ENCODE measurements at regions not wholly inside any gene's neighbourhood (a gene's known extent, or its start where the extent isn't known, plus 50 kb on each side); places are given as distances from the start of the nearest gene placed in this dataset.

DNA sequence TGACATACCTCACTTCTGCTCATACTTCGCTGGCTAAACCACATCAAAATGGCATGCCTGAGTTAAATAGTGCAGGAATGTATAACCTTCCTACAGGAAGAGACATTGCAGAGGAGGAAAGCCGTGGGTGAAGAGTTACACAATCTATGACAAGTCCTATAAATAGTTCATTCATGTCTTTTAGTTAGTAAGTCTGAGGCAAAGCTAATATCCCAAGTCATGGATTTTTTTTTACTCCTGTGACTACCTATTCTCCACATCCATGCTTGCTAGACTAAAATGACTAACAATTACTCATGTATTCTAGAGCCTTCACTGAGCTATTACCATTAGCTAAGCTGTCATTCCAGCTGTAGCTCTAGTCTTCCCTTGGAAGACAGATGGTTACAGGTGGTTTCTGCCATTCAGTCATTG, 391.3 kb downstream of the NR2F1-AS1 start:
- no peak for DNase-seq (ENCODE audit: low read depth, low spot score)
- in situ Hi-C loops (cut with MboI) (no loop called here), intact Hi-C loops (cut with micrococcal nuclease; ENCODE audit: unreplicated experiment) (no loop called here)
- no peaks in the 10 kb centered on the region for H4K20me1 ChIP-seq (ENCODE audit: control insufficient read depth, insufficient read depth)
- RAD21 ChIA-PET (ENCODE audit: unreplicated experiment), result no interaction called here
- POLR2A ChIA-PET, result no interaction called here
- no peaks in the 10 kb centered on the region for H3K79me2 ChIP-seq (ENCODE audit: control insufficient read depth, insufficient read depth, low read length)
- H2AFZ ChIP-seq (ENCODE audit: control insufficient read depth, low read depth, low read length), result no peak overlapping the region
- no peak for ATAC-seq
- no peak overlapping the region for H3K9ac ChIP-seq (ENCODE audit: control insufficient read depth, insufficient read depth, low read length)
- no peak overlapping the region for H3K27ac ChIP-seq (ENCODE audit: control insufficient read depth, insufficient read depth)
- CTCF ChIA-PET, result no interaction called here
- WGBS (ENCODE audit: insufficient coverage, insufficient replicate concordance, low lambda C conversion rate, missing lambda C conversion rate), result 2% methylated on average over 2 of the region's 2 CpGs
- H3K4me2 ChIP-seq (ENCODE audit: control insufficient read depth, insufficient read depth), result no peak overlapping the region
- no peaks in the 10 kb centered on the region for H3K9me3 ChIP-seq (replicated peaks; ENCODE audit: control insufficient read depth, insufficient read depth, low read length)
- SMC1A ChIA-PET (ENCODE audit: uncharacterized antibody, unreplicated experiment), result interaction anchor here (0.6 to 1.5 kb wide), 2 partner anchors 16 to 59 kb away, joined by 3 to 4 read pairs; no protein-coding TSS in a partner anchor
- no peak overlapping the region for H3K4me3 ChIP-seq
- H3K4me1 ChIP-seq (ENCODE audit: control insufficient read depth, insufficient read depth, low read length), result no peaks in the 10 kb centered on the region
- TF ChIP-seq, protein P1, sequence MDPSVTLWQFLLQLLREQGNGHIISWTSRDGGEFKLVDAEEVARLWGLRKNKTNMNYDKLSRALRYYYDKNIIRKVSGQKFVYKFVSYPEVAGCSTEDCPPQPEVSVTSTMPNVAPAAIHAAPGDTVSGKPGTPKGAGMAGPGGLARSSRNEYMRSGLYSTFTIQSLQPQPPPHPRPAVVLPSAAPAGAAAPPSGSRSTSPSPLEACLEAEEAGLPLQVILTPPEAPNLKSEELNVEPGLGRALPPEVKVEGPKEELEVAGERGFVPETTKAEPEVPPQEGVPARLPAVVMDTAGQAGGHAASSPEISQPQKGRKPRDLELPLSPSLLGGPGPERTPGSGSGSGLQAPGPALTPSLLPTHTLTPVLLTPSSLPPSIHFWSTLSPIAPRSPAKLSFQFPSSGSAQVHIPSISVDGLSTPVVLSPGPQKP (IDR thresholded peaks at IDR 0.05; ENCODE audit: low read depth, low read length), result no peak
- TF ChIP-seq SUPT20H (IDR thresholded peaks at IDR 0.05; ENCODE audit: borderline replicate concordance, control insufficient read depth, low read depth, low read length), result no peak
- TF ChIP-seq RCOR1 (conservative IDR thresholded peaks at IDR 0.05; ENCODE audit: low read depth, low read length), result no peak
- TF ChIP-seq RAD51 (IDR thresholded peaks at IDR 0.05), result no peak
- FAIRE-seq, result no peak
- BruUV-seq (replicated peaks), result no TSS peak
- H3K27me3 ChIP-seq (replicated peaks in 1 of 2; ENCODE audit: control insufficient read depth in 2 of 2, insufficient read depth in 2 of 2, low read length in 1 of 2), result no peaks in the 10 kb centered on the region
- no peaks in the 10 kb centered on the region for H3K36me3 ChIP-seq (ENCODE audit: control insufficient read depth in 2 of 2, insufficient read depth in 2 of 2, low read length in 1 of 2)

DNA sequence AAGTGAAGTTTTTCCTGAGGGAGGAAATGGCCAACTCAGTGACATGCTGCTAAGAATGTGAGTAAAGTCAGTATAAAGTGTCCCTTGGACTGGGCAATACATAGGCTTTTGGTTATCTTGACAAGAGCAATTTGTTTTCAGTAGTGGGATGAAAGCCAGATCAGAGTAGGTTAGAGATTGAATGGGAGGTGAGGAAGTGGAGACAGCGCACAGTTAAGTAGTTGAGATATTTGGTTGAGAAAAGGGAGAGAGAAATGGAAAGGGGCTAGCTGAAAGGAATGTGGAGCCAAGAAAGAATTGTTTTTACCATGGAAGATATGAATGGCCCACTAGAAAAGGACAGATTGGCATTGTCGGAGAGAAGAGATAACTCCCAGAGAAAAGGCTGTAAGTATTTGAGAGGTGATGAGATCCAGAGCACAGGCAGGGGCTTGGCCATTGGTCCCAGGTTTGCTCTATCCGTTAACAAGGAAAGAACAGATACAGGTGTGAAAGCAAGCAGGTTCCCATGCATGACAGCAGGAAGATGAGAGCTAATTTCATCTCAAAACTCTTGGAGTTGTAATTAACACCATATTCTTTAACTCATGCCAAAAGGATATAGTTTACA, 392.0 kb downstream of the NR2F1-AS1 start:
- ATAC-seq (no peak), DNase-seq (ENCODE audit: low read depth, low spot score) (no peak), FAIRE-seq (no peak)
- Histone ChIP-seq H3K9ac (ENCODE audit: control insufficient read depth, insufficient read depth, low read length) (no peak overlapping the region), H2AFZ (ENCODE audit: control insufficient read depth, low read depth, low read length) (no peak overlapping the region), H3K4me1 (ENCODE audit: control insufficient read depth, insufficient read depth, low read length) (no peaks in the 10 kb centered on the region), H3K36me3 (ENCODE audit: control insufficient read depth in 2 of 2, insufficient read depth in 2 of 2, low read length in 1 of 2) (no peaks in the 10 kb centered on the region), H3K27me3 (replicated peaks in 1 of 2; ENCODE audit: control insufficient read depth in 2 of 2, insufficient read depth in 2 of 2, low read length in 1 of 2) (no peaks in the 10 kb centered on the region), H3K4me3 (no peak overlapping the region), H3K27ac (ENCODE audit: control insufficient read depth, insufficient read depth) (no peak overlapping the region), H3K4me2 (ENCODE audit: control insufficient read depth, insufficient read depth) (no peak overlapping the region), H4K20me1 (ENCODE audit: control insufficient read depth, insufficient read depth) (no peaks in the 10 kb centered on the region), H3K9me3 (replicated peaks; ENCODE audit: control insufficient read depth, insufficient read depth, low read length) (no peaks in the 10 kb centered on the region), H3K79me2 (ENCODE audit: control insufficient read depth, insufficient read depth, low read length) (no peaks in the 10 kb centered on the region)
- ChIA-PET RAD21 (ENCODE audit: unreplicated experiment) (no interaction called here), SMC1A (ENCODE audit: uncharacterized antibody, unreplicated experiment) (interaction anchor here (1.5 kb wide), 1 partner anchor 58 kb away, joined by 4 read pairs; no protein-coding TSS in a partner anchor), CTCF (no interaction called here), POLR2A (no interaction called here)
- in situ Hi-C loops (cut with MboI) (no loop called here), intact Hi-C loops (cut with micrococcal nuclease; ENCODE audit: unreplicated experiment) (no loop called here)
- TF ChIP-seq CHD2 (IDR thresholded peaks at IDR 0.05; ENCODE audit: borderline replicate concordance, low read depth, low read length) (no peak), NR2F1 (conservative IDR thresholded peaks at IDR 0.05) (no peak), CTCF (IDR thresholded peaks at IDR 0.05 in 2 of 3, conservative IDR thresholded peaks at IDR 0.05 in 1 of 3; ENCODE audit: control insufficient read depth in 2 of 3, extremely low read depth in 1 of 3, insufficient read depth in 1 of 3, low read depth in 3 of 3, low read length in 3 of 3) (no peak), NFYA (IDR thresholded peaks at IDR 0.05; ENCODE audit: borderline replicate concordance, low read depth, low read length) (no peak), HCFC1 (IDR thresholded peaks at IDR 0.05; ENCODE audit: low read length) (no peak)
- BruUV-seq (replicated peaks), result no TSS peak
- WGBS (ENCODE audit: insufficient coverage, insufficient replicate concordance, low lambda C conversion rate, missing lambda C conversion rate), result 61% methylated on average over 3 of the region's 3 CpGs

Measured in GM12878 (cell line).